CD14-positive monocyte (primary cell): ENCODE measurements at regions not wholly inside any gene's neighbourhood (a gene's known extent, or its start where the extent isn't known, plus 50 kb on each side); places are given as distances from the start of the nearest gene placed in this dataset.

ENCODE experiments used
- DNase-seq, 3 donors: peaks; one replicate each; pipeline ENCODE4 v3.0.0-alpha.2; 2011 to 2022
- H2AFZ ChIP-seq: 2 replicates; pipeline ENCODE4 v1.6.0; 2012; ENCODE audit warnings: mild to moderate bottlenecking, low read depth, low read length, inconsistent platforms; ENCODE audit not compliant: insufficient read depth, poor library complexity, severe bottlenecking
- H3K27ac ChIP-seq, 2 donors: 1 replicate in 1 of 2; 2 replicates in 1 of 2; pipeline ENCODE4 v1.5.1; 2012 to 2013; ENCODE audit warnings: low read length in 2 of 2, control low read depth in 1 of 2, inconsistent platforms in 1 of 2, low read depth in 1 of 2, mild to moderate bottlenecking in 1 of 2
- H3K27me3 ChIP-seq, 2 donors: one replicate each; pipeline versions ENCODE4 v1.6.0 to v1.6.1; 2011 to 2013; ENCODE audit warnings: low read length in 2 of 2; ENCODE audit not compliant: control insufficient read depth in 2 of 2, insufficient read depth in 2 of 2
- H3K36me3 ChIP-seq, 2 donors: replicated peaks in 1 of 2; 1 replicate in 1 of 2; 2 replicates in 1 of 2; pipeline versions ENCODE4 v1.5.1 to v1.6.1; 2012 to 2013; ENCODE audit warnings: low read length in 2 of 2, control low read depth in 1 of 2, inconsistent platforms in 1 of 2, mild to moderate bottlenecking in 1 of 2; ENCODE audit not compliant: insufficient read depth in 2 of 2, control insufficient read depth in 1 of 2
- H3K4me1 ChIP-seq, 2 donors: 1 replicate in 1 of 2; 2 replicates in 1 of 2; pipeline versions ENCODE4 v1.5.1 to v1.6.1; 2012 to 2013; ENCODE audit warnings: low read length in 2 of 2, control low read depth in 1 of 2, inconsistent platforms in 1 of 2, mild to moderate bottlenecking in 1 of 2, moderate library complexity in 1 of 2; ENCODE audit not compliant: insufficient read depth in 2 of 2, control insufficient read depth in 1 of 2
- H3K4me2 ChIP-seq: replicated peaks from 2 replicates; pipeline ENCODE3; 2012; ENCODE audit warnings: low read length, moderate library complexity, mild to moderate bottlenecking; ENCODE audit not compliant: poor library complexity, severe bottlenecking; ENCODE audit errors: extremely low read depth
- H3K4me3 ChIP-seq, 3 experiments: fragments of 200-600 bp in 1 of 3; sonication (generic) in 1 of 3; replicated peaks in 1 of 3; 1 replicate in 2 of 3; 2 replicates in 1 of 3; pipeline ENCODE4 v1.5.1; 2011 to 2013; ENCODE audit warnings: low read length in 3 of 3, mild to moderate bottlenecking in 3 of 3, control low read depth in 2 of 3, low read depth in 2 of 3, inconsistent platforms in 1 of 3, moderate library complexity in 1 of 3
- H3K79me2 ChIP-seq: 2 replicates; pipeline ENCODE4 v1.6.0; 2012; ENCODE audit warnings: mild to moderate bottlenecking, control low read depth, inconsistent platforms, low read length, moderate library complexity; ENCODE audit not compliant: insufficient read depth
- H3K9ac ChIP-seq: 2 replicates; pipeline ENCODE4 v1.6.0; 2017; ENCODE audit warnings: low read length, mild to moderate bottlenecking; ENCODE audit not compliant: insufficient read depth, poor library complexity, severe bottlenecking
- H3K9me3 ChIP-seq, 2 donors: replicated peaks in 1 of 2; 1 replicate in 1 of 2; 2 replicates in 1 of 2; pipeline versions ENCODE4 v1.5.1 to v1.6.1; 2012 to 2013; ENCODE audit warnings: low read length in 2 of 2, control low read depth in 1 of 2; ENCODE audit not compliant: control insufficient read depth in 1 of 2, insufficient read depth in 1 of 2
- H4K20me1 ChIP-seq: 2 replicates; pipeline ENCODE4 v1.6.0; 2012; ENCODE audit warnings: mild to moderate bottlenecking, low read length, control low read depth, moderate library complexity; ENCODE audit not compliant: insufficient read depth
- H3K27ac Mint-ChIP-seq, 7 donors: one replicate each; pipeline ENCODE4 v1.8.0; 2020; ENCODE audit warnings: mild to moderate bottlenecking in 7 of 7, mixed read lengths in 7 of 7, moderate library complexity in 6 of 7, inconsistent platforms in 2 of 7
- H3K27me3 Mint-ChIP-seq, 3 donors: one replicate each; pipeline ENCODE4 v1.8.0; 2021 to 2022; ENCODE audit warnings: low read depth in 3 of 3, mild to moderate bottlenecking in 3 of 3, mixed read lengths in 3 of 3, moderate library complexity in 3 of 3, inconsistent platforms in 1 of 3
- H3K36me3 Mint-ChIP-seq, 2 donors: one replicate each; pipeline ENCODE4 v1.8.0; 2020; ENCODE audit warnings: mixed read lengths in 2 of 2, inconsistent platforms in 1 of 2, mild to moderate bottlenecking in 1 of 2
- H3K4me1 Mint-ChIP-seq: one replicate; pipeline ENCODE4 v1.8.0; 2020; ENCODE audit warnings: mild to moderate bottlenecking, mixed read lengths
- H3K4me3 Mint-ChIP-seq, 2 donors: one replicate each; pipeline ENCODE4 v1.8.0; 2020; ENCODE audit warnings: mild to moderate bottlenecking in 2 of 2, mixed read lengths in 2 of 2, moderate library complexity in 1 of 2
- H3K9me3 Mint-ChIP-seq, 7 donors: one replicate each; pipeline ENCODE4 v1.8.0; 2020 to 2022; ENCODE audit warnings: mixed read lengths in 7 of 7, mild to moderate bottlenecking in 6 of 7, moderate library complexity in 6 of 7, inconsistent platforms in 2 of 7
- CTCF ChIP-seq: fragments of 200-600 bp; IDR thresholded peaks from one replicate; pipeline ENCODE4 v1.8.0; 2022; ENCODE audit warnings: antibody characterized with exemption, mild to moderate bottlenecking
- WGBS: methylation state at CpG from one replicate; pipeline ENCODE4 v1.1.5; 2013; ENCODE audit warnings: missing lambda C conversion rate; ENCODE audit not compliant: insufficient coverage; 5-methylcytosine and 5-hydroxymethylcytosine counted together
- intact Hi-C, 2 donors: fragments of 100-400 bp; cut with micrococcal nuclease; formaldehyde crosslinking; loops; one replicate each; pipeline versions ENCODE4 v1.15.0 to v1.15.1; 2023

GRCh38 chr5:82521431-82522051 is 243.4 kb upstream of the RPS23 start:
- Histone ChIP-seq H3K27ac (no peak overlapping the region), H2AFZ (no peak overlapping the region), H3K36me3 (no peaks in the 10 kb centered on the region), H3K27me3 (no peaks in the 10 kb centered on the region), H3K4me2 (no peak overlapping the region), H3K9me3 (no peaks in the 10 kb centered on the region), H3K9ac (no peak overlapping the region), H4K20me1 (no peaks in the 10 kb centered on the region), H3K4me3 (no peak overlapping the region), H3K79me2 (no peaks in the 10 kb centered on the region), H3K4me1 (no peaks in the 10 kb centered on the region)
- H3K4me1 Mint-ChIP-seq: no peaks in the 10 kb centered on the region
- H3K36me3 Mint-ChIP-seq: no peaks in the 10 kb centered on the region
- intact Hi-C loops: no loop called here
- peaks cover 0 to 2% (median 0%) of the 10 kb centered on the region in 3 donors for H3K27me3 Mint-ChIP-seq
- no peak for TF ChIP-seq CTCF
- DNase-seq: no peak
- H3K9me3 Mint-ChIP-seq: peaks cover 1 to 13% (median 6%) of the 10 kb centered on the region in 7 donors
- WGBS: 93% methylated on average over 3 of the region's 4 CpGs
- H3K27ac Mint-ChIP-seq: no peak overlapping the region
- no peak overlapping the region for H3K4me3 Mint-ChIP-seq

GRCh38 chr5:82519558-82519957 is 241.4 kb upstream of the RPS23 start:
- peak overlapping the region in 1 of 7 donors; percentile 43 for H3K27ac Mint-ChIP-seq
- Histone ChIP-seq H3K4me3 (no peak overlapping the region), H3K27ac (no peak overlapping the region), H3K9ac (no peak overlapping the region), H4K20me1 (no peaks in the 10 kb centered on the region), H3K4me1 (no peaks in the 10 kb centered on the region), H3K9me3 (no peaks in the 10 kb centered on the region), H3K4me2 (no peak overlapping the region), H2AFZ (no peak overlapping the region), H3K36me3 (no peaks in the 10 kb centered on the region), H3K79me2 (no peaks in the 10 kb centered on the region), H3K27me3 (no peaks in the 10 kb centered on the region)
- peaks cover 0 to 2% (median 0%) of the 10 kb centered on the region in 3 donors for H3K27me3 Mint-ChIP-seq
- WGBS: 86% methylated on average over 2 of the region's 3 CpGs
- no peaks in the 10 kb centered on the region for H3K4me1 Mint-ChIP-seq
- peaks cover 0 to 11% (median 6%) of the 10 kb centered on the region in 7 donors for H3K9me3 Mint-ChIP-seq
- TF ChIP-seq CTCF: no peak
- no peak for DNase-seq
- no peaks in the 10 kb centered on the region for H3K36me3 Mint-ChIP-seq
- H3K4me3 Mint-ChIP-seq: no peak overlapping the region
- intact Hi-C loops: no loop called here
